ENCODE measurements at regions not wholly inside any gene's neighbourhood (a gene's known extent, or its start where the extent isn't known, plus 50 kb on each side); places are given as distances from the start of the nearest gene placed in this dataset.

- ATAC-seq (peak; percentile 52 to 53), DNase-seq (no peak)
- intact Hi-C loops (cut with DNase I): no loop called here
Observed at GRCh38 chr1:36653850-36654249, 171.1 kb upstream of the CSF3R start.

- DNase-seq (no peak), ATAC-seq (no peak)
- intact Hi-C loops (cut with DNase I): no loop called here
Observed at GRCh38 chr1:36652586-36652985, 169.9 kb upstream of the CSF3R start.

GRCh38 chr1:36652011-36652410 is 169.3 kb upstream of the CSF3R start:
- ATAC-seq (no peak), DNase-seq (no peak)
- intact Hi-C loops (cut with DNase I): no loop called here

- ATAC-seq (no peak), DNase-seq (no peak)
- intact Hi-C loops (cut with DNase I): no loop called here
Observed at GRCh38 chr1:36651176-36651910, 168.6 kb upstream of the CSF3R start.

DNA sequence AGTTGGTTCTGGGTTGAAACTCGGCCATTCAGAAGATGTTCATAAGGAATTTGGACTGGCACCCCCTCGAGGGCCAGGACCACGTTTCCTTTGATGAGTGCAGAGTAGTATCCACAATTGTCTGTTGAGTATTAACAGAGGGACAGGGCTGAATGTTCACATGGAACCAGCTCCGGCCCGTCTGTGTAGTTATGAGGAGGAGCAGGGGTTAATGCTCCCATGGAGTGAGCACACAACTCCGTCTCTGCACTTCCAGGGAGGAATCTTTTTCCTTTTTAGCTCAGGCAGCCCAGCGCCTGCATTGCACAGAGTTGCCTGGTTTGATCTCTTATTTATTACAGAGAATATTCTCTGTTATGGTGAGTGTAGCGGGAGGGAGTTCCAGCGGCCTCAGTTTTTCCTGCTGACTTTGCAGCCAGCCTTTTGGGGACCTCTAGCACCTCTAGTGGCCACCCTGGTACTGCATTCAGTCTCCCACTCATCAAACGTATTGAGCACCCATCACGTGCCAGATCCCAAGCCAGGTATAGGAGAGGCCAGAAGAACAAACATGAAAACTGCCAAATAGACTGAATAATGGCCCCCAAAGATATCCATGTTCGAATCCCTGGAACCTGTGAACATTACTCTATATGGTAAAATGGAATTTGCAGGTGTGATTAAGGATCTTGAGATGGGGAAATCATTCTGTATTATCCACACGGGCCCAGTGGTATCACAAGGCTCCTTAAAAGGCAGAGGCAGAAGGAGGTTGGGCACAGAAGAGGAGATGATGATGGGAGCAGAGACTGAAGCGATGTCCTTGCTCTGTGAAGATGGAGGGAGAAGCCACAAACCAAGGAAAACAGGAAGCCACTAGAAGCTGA is 167.7 kb upstream of the CSF3R start:
- intact Hi-C loops (cut with DNase I): no loop called here
- peak; percentile 53 to 67 for ATAC-seq
- peak; percentile 60 for DNase-seq

DNA sequence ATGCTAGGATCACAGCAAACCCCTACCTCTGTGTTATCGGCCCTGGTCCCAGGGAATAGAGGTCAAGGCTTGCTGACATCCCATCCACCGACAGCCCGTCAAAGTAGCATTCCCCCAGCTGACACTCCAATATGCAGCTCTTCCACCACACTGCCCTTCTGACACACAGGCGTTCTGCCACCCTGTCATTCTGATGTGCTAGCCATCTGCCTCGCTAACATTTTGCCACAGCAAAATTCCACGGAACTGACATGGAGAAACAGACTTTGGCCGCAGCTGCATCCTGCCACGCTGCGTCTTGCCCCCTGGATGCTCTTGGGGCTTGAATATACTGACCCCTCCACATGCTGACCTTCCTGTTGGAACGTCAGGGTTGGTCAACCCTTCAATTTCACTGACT is 163.2 kb upstream of the CSF3R start:
- ATAC-seq (no peak), DNase-seq (no peak)
- intact Hi-C loops (cut with DNase I): no loop called here

- no peak for DNase-seq
- intact Hi-C loops (cut with DNase I): no loop called here
Observed at GRCh38 chr1:36644556-36644955, 161.8 kb upstream of the CSF3R start.

DNA sequence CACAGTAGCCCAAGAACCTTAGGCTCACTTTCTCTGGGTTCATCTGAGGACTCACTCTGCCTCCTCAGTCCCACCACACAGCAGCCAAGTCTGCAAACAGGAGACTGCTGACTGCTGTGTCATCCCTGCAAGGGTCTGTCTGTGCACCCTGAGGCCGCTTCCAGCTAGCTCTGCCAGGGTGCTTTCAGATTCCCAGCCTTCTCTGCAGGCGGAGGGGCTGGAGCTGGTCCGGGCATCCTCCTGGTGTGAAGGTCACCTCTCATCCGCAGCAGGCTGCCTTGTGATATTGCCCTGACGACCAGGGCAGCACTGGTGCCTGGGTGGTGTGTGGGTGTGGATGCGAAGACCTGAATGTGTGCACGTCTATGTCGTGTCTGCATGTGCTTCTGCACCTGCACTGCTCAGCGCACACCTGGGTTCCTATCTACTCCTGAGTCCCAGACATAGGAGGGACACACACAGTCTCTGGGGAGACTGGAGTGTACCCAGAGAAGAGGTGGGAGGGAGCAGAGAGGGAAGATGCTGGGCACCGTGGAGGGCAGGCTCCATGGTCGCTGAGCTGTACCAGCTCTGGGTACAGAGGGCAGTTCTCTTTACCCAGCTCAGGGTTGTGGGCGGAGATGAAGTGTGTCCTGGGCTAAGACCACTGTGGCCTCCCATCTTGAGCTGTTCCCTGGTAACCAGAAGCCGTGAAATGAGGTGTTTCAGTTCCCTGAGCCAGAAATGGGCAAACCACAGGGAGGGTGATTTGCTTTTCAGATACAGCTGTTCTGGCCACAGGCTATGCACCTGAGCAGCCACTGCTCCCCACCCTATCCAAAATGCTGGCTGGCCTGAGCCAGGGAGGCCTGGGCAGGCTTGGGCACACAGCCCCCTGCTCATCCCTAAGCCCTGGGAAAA is 160.9 kb upstream of the CSF3R start:
- DNase-seq (no peak), ATAC-seq (no peak)
- intact Hi-C loops (cut with DNase I): no loop called here

More at GRCh38 chr1:36644556-36644955, 161.8 kb upstream of the CSF3R start:
- no peak for ATAC-seq

- intact Hi-C loops (cut with DNase I): no loop called here
- no peak for ATAC-seq
- no peak for DNase-seq
Observed at GRCh38 chr1:36642802-36643201, 160.1 kb upstream of the CSF3R start.

- intact Hi-C loops (cut with DNase I): no loop called here
- no peak for DNase-seq
Observed at GRCh38 chr1:36641776-36642175, 159.1 kb upstream of the CSF3R start.

GRCh38 chr1:36639461-36639860 is 156.7 kb upstream of the CSF3R start:
- no peak for DNase-seq
- ATAC-seq: no peak
- intact Hi-C loops (cut with DNase I): no loop called here

More at GRCh38 chr1:36641776-36642175, 159.1 kb upstream of the CSF3R start:
- no peak for ATAC-seq

- ATAC-seq: peak in 1 of 2 donors; percentile 64
- intact Hi-C loops (cut with DNase I): no loop called here
- no peak for DNase-seq
Observed at GRCh38 chr1:36638268-36638667, 155.6 kb upstream of the CSF3R start.

DNA sequence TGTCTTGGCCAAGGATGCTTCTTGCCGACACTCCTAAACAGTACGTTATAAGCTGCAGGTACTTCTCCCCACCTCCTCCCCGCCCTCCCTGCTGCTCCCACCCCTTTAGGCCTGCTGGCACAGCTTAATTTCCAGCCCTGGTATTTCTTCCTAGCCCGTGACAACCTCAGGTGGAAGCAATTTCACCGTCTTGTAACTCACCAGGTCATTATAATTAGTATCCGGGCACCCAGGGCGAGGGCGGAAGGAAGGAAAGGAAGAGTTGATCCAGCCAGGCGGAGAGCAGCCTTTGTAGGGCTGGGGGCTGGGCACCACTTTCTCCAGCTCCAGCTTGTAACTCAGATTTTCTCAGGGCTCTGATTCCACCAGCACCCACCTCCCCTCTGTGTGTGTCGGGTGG is 153.5 kb upstream of the CSF3R start:
- intact Hi-C loops (cut with DNase I): no loop called here
- no peak for ATAC-seq
- DNase-seq: no peak

- intact Hi-C loops (cut with DNase I): no loop called here
- DNase-seq (no peak), ATAC-seq (no peak)
Observed at GRCh38 chr1:36635284-36635683, 152.6 kb upstream of the CSF3R start.

DNA sequence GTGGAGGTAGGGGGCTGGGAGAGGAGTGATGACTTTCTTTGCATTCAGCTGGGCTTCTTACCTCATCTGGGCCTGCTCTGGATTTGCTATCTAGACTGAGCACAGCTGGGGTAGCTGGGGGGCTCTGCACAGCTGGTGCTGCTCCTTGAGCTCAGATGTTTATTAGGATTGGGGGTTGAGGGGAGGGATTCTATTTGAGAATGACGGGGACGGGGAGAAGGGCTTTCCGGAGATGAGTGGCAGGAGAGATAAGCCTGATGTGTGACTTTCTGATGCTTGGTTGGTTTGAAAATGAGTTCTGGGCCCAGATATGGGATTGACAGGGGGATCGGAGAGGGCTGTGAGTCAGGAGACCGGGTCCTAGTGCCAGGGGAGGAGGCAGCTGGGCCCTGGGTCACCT is 146.1 kb upstream of the CSF3R start:
- intact Hi-C loops (cut with DNase I): no loop called here
- DNase-seq (no peak), ATAC-seq (no peak)

DNA sequence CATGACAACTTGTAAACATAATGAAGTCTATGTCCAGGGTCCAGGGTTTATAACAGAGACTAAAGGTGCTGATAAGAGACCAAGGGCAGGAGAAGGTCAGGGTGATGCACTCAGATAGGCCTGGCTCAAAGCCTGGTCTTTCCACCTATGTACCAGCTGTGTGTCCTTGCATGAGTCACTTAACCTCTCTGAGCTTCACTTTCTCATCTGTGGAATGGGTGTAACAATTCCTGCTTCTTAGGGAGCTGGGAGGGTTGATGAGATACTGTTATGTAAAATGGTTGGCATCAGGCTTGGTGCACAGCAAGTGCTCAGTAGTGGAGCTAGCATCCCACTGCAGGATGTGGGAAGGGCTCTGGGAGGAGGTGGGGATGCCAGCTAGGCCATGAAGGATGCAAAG is 143.7 kb upstream of the CSF3R start:
- DNase-seq (no peak), ATAC-seq (no peak)
- intact Hi-C loops (cut with DNase I): no loop called here

DNA sequence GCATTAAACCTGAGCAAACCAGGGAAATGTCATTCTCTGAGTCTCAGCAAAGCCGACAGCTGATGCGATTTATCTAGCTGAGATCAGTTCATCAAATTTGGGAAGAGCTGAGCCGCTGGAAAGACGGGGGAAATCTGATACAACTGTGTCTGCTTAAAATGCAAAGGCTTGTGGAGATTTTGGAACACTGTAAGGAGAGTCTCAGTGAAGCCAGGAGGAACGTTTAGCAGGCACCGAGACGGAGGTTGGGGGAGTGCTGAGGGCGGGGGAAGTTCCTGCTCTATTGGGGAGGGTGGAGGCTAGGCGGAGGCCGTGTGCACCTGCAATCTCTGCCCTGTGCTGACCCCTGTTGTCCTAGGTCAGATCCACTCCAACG is 143.2 kb upstream of the CSF3R start:
- intact Hi-C loops (cut with DNase I): no loop called here
- DNase-seq: no peak
- no peak for ATAC-seq

DNA sequence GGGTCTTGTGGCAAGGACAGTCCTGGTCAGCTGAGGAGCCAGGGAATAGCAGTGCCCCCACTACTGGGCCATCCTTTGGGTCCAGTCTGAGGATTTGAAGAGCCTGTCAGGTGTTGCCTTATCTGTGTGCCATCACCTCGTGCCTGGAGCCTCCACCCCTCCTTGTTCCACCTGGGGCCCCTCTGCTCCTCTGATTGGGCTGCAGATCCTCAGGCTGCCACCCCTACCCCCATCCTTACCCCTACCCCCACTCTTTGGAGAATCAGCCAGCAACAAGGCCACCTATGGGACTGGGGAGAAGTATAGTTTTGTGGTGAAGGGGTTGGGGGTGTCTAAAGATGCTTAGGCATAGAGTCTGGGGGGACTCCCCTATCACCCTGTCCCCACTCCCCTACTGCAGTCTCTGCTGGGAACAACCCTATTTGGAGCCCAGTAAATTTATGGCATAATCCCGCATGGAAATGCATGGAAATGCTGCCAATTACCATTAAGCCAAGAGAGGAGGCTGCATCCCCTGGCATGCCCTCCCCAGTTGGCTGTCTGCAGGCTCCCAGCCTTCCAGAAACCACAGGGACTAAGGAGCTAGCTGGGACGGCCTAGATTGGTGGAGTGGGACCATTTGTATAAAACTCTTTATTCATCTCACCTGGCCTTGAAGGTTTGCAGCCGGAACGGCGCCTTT is 142.7 kb upstream of the CSF3R start:
- ATAC-seq (no peak), DNase-seq (no peak)
- intact Hi-C loops (cut with DNase I): no loop called here

DNA sequence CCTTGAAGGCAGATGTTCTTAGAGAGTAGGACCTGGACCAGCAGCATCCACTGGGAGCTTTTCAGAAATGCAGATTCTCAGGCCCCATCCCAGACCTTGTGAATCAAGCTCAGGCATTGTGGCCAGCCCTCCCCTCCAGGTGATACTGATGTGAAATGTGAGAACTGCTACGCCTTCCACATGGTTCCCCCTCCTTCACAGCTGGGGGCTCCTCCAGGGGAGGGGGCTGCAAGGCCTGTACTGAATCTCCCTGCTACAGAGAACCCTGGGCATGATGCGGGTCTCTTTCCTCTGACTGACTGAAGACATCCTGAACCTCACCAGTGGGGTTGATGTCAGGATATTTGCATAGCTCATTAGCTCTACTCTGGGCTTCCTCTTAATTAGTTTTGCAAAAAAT is 141.8 kb upstream of the CSF3R start:
- no peak for ATAC-seq
- intact Hi-C loops (cut with DNase I): no loop called here
- DNase-seq: no peak

Data from left cardiac atrium (tissue), 4 donors.